LNCAP (cell line): ENCODE measurements at regions not wholly inside any gene's neighbourhood (a gene's known extent, or its start where the extent isn't known, plus 50 kb on each side); places are given as distances from the start of the nearest gene placed in this dataset.

Experiments used
- CTCF ChIP-seq: fragments of 450-650 bp; IDR thresholded peaks from 2 replicates; pipeline ENCODE4 v1.5.1; 2017; ENCODE audit warnings: mild to moderate bottlenecking

DNA sequence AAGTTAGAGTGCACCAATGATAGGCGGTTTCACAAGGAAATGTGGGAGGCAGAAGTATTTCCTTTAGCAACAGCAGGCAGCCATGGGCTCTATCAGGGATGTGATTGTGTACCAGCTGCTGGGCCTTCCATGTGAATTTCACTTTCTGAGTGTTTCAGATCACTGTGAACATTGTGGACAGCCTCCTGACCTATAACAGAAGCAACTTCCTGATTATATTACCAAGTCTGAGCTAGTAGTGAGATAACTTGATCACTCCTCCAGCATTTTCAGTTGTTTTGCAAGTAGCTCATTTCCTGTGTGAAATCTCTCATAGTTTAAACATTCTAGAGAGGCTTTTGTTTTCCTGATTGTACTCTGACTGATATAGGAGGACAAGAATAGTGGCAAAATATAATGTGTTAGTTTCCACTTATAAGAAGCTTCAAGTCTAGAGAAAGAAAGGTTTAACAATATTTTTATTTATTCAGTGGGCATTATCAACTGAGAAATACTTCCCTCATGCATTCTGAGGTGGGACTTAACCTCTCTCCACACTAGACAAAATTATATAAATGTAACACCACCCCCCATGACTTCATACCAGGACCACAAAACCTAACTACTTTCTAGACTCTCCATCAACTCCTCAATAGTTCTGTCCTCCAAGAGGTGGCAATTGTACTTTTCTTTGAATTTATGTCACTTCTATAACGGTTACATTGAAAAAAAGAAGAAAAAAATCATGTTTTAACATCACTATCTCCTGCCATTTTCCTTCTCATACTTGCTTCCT is 184.2 kb upstream of the LUZP2 start:
- TF ChIP-seq CTCF: no peak

DNA sequence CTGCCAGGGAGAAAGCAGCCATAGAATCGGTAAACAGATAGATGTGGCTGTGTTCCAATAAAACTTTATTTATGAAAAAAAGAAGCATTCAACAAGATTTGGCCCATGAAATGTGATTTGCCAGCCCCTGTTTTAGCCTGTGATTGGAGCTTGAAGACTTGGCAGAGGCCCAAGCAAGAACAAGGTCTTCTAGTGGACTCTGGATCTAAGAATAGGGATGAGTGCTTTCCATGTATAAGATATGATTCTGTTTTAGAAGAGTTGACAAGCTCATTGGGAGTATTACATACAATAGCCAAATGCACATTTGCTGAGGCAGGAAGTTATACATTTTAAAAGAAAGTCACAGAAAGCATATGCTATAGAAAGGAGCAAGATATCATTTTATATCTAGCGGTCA is 175.6 kb upstream of the LUZP2 start:
- TF ChIP-seq CTCF: no peak

DNA sequence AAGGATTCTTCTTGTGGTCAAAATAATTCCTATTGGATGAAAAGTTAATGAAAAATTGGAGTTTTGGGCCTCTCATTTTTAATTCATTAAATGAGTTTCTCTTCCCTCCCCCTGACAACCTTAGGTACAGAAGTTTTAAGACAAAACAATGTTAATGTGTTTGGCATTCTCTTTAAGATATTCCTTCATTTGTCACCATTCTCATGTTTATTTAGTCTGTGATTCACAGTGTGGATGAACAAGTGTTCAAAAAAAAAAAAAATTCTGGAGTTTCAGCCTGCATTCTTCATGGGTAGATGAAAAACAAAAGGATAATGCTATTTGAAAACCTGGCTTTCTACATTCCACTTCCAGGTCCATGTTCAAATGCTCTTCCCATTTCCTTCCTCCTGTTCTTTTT is 172.6 kb upstream of the LUZP2 start:
- TF ChIP-seq CTCF: no peak

- no peak for TF ChIP-seq CTCF
Measured at GRCh38 chr11:24344222-24344621, 152.6 kb upstream of the LUZP2 start.

GRCh38 chr11:24348908-24349307 is 147.9 kb upstream of the LUZP2 start:
- no peak for TF ChIP-seq CTCF

DNA sequence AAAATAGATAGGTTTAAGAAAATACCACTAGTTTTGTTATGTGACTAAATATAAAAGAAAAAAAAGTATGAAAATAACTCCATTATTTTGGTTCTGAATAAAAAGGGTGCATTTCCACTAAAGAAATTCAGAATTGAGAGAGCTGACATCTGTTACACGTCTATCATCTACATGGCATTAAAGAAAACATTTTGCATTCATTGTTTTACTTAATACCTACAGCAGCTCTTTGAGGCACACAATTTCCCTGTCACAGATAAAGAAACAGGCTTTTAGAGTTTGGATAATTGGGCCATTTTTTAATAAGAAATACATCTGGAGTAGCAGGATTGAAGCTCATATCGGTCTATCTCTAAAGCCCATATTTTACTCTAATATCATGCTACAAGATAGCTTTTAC is 145.7 kb upstream of the LUZP2 start:
- TF ChIP-seq CTCF: no peak

- no peak for TF ChIP-seq CTCF
Measured at GRCh38 chr11:24356501-24356900, 140.4 kb upstream of the LUZP2 start.
